ENCODE measurements at regions not wholly inside any gene's neighbourhood (a gene's known extent, or its start where the extent isn't known, plus 50 kb on each side); places are given as distances from the start of the nearest gene placed in this dataset.

- BruUV-seq (replicated peaks) = no TSS peak
- Histone ChIP-seq H3K4me3 (replicated peaks in 1 of 3; ENCODE audit: insufficient read depth in 1 of 3, low read depth in 1 of 3, low read length in 3 of 3) (no peak overlapping the region), H2AFZ (ENCODE audit: low read depth, low read length) (peak overlapping the region; percentile 32), H4K20me1 (replicated peaks; ENCODE audit: control insufficient read depth, extremely low read depth, insufficient read depth, low read length) (no peaks in the 10 kb centered on the region), H3K27me3 (ENCODE audit: control insufficient read depth in 2 of 2, insufficient read depth in 2 of 2, low read length in 2 of 2) (no peaks in the 10 kb centered on the region), H3K9ac (replicated peaks; ENCODE audit: extremely low read depth, insufficient read depth, low read length) (no peak overlapping the region), H3K27ac (ENCODE audit: insufficient read depth, low read depth, low read length) (no peak overlapping the region), H3K4me2 (ENCODE audit: insufficient read depth, low read length) (no peak overlapping the region), H3K4me1 (ENCODE audit: control insufficient read depth, extremely low read depth, insufficient read depth, low read length) (peaks cover 10% of the 10 kb centered on the region), H3K36me3 (ENCODE audit: control insufficient read depth in 2 of 2, extremely low read depth in 1 of 2, insufficient read depth in 2 of 2, low read length in 2 of 2) (no peaks in the 10 kb centered on the region), H3K79me2 (ENCODE audit: control insufficient read depth, insufficient read depth, low read length) (no peaks in the 10 kb centered on the region), H3K9me1 (replicated peaks; ENCODE audit: control insufficient read depth, extremely low read depth, insufficient read depth, low read length) (no peaks in the 10 kb centered on the region), H3K9me3 (replicated peaks; ENCODE audit: control insufficient read depth, insufficient read depth, low read length) (no peaks in the 10 kb centered on the region)
- dilution Hi-C loops (cut with MboI; ENCODE audit: extremely low pct_ligation_motif_present, low sequenced_read_pairs) (no loop called here), intact Hi-C loops (cut with micrococcal nuclease) (no loop called here)
- no peak for TF ChIP-seq EZH2 (IDR thresholded peaks at IDR 0.05; ENCODE audit: borderline replicate concordance, low read depth, low read length, severe bottlenecking)
- peak; percentile 56 for TF ChIP-seq FOS (IDR thresholded peaks at IDR 0.05; ENCODE audit: borderline replicate concordance, insufficient read depth, low read length)
- peak; percentile 18 for TF ChIP-seq GATA2 (IDR thresholded peaks at IDR 0.05; ENCODE audit: insufficient read depth, insufficient read length, low read depth, low read length)
- FAIRE-seq (peak; percentile 81), DNase-seq (ENCODE audit: low read depth, low spot score) (peak; percentile 13)
- ChIA-PET CTCF (interaction anchor here (1.1 to 1.4 kb wide), 2 partner anchors 12 to 19 kb away, joined by 3 to 4 read pairs; no protein-coding TSS in a partner anchor), POLR2A (no interaction called here)
These were observed 201.9 kb upstream of the SESN3 start for GRCh38 chr11:95432714-95433503.

- no peak overlapping the region for H3K4me2 ChIP-seq (ENCODE audit: insufficient read depth, low read length)
- FAIRE-seq (no peak), DNase-seq (ENCODE audit: low read depth, low spot score) (no peak)
- dilution Hi-C loops (cut with MboI; ENCODE audit: extremely low pct_ligation_motif_present, low sequenced_read_pairs) = no loop called here
- H3K4me3 ChIP-seq (replicated peaks in 1 of 3; ENCODE audit: insufficient read depth in 1 of 3, low read depth in 1 of 3, low read length in 3 of 3) = no peak overlapping the region
- no peaks in the 10 kb centered on the region for H3K9me1 ChIP-seq (replicated peaks; ENCODE audit: control insufficient read depth, extremely low read depth, insufficient read depth, low read length)
- no peak overlapping the region for H3K9ac ChIP-seq (replicated peaks; ENCODE audit: extremely low read depth, insufficient read depth, low read length)
- no peaks in the 10 kb centered on the region for H3K36me3 ChIP-seq (ENCODE audit: control insufficient read depth in 2 of 2, extremely low read depth in 1 of 2, insufficient read depth in 2 of 2, low read length in 2 of 2)
- H4K20me1 ChIP-seq (replicated peaks; ENCODE audit: control insufficient read depth, extremely low read depth, insufficient read depth, low read length) = no peaks in the 10 kb centered on the region
- peaks cover 10% of the 10 kb centered on the region for H3K4me1 ChIP-seq (ENCODE audit: control insufficient read depth, extremely low read depth, insufficient read depth, low read length)
- no peak overlapping the region for H2AFZ ChIP-seq (ENCODE audit: low read depth, low read length)
- intact Hi-C loops (cut with micrococcal nuclease) = no loop called here
- H3K27ac ChIP-seq (ENCODE audit: insufficient read depth, low read depth, low read length) = no peak overlapping the region
- no peaks in the 10 kb centered on the region for H3K79me2 ChIP-seq (ENCODE audit: control insufficient read depth, insufficient read depth, low read length)
- no peaks in the 10 kb centered on the region for H3K9me3 ChIP-seq (replicated peaks; ENCODE audit: control insufficient read depth, insufficient read depth, low read length)
- ChIA-PET POLR2A (no interaction called here), CTCF (interaction anchor here (0.6 to 1.3 kb wide), 2 partner anchors 10 to 277 kb away, joined by 3 to 5 read pairs; no protein-coding TSS in a partner anchor)
- H3K27me3 ChIP-seq (ENCODE audit: control insufficient read depth in 2 of 2, insufficient read depth in 2 of 2, low read length in 2 of 2) = peaks cover 0 to 2% of the 10 kb centered on the region in 2 experiments
- TF ChIP-seq JUN (IDR thresholded peaks at IDR 0.05; ENCODE audit: borderline replicate concordance, insufficient read depth, insufficient read length, low read depth) (no peak), CTCF (IDR thresholded peaks at IDR 0.05; ENCODE audit: extremely low read depth in 1 of 2, insufficient read depth in 1 of 2, low read depth in 1 of 2, low read length in 2 of 2) (no peak), MYC (IDR thresholded peaks at IDR 0.05; ENCODE audit: low read depth, low read length) (no peak), FOS (IDR thresholded peaks at IDR 0.05; ENCODE audit: borderline replicate concordance, insufficient read depth, low read length) (no peak), GATA2 (IDR thresholded peaks at IDR 0.05; ENCODE audit: insufficient read depth, insufficient read length, low read depth, low read length) (no peak), MAX (IDR thresholded peaks at IDR 0.05; ENCODE audit: insufficient read depth, insufficient read length) (no peak), POLR2A (IDR thresholded peaks at IDR 0.05; ENCODE audit: low read depth, low read length) (no peak), EZH2 (IDR thresholded peaks at IDR 0.05; ENCODE audit: borderline replicate concordance, low read depth, low read length, severe bottlenecking) (no peak), POLR2AphosphoS5 (IDR thresholded peaks at IDR 0.05; ENCODE audit: insufficient read depth, low read depth, low read length) (no peak)
- no TSS peak for BruUV-seq (replicated peaks)
These were observed 198.4 kb upstream of the SESN3 start for GRCh38 chr11:95429376-95429907.

Measured in endothelial cell of umbilical vein (primary cell).